GM23338 (cell line): ENCODE measurements at regions not wholly inside any gene's neighbourhood (a gene's known extent, or its start where the extent isn't known, plus 50 kb on each side); places are given as distances from the start of the nearest gene placed in this dataset.

Experiments
- ATAC-seq: fragments of 200-7000 bp; cut with Tn5 transposase; 3 replicates; pipeline ENCODE4 v1.9.1; 2020
- DNase-seq: peaks from one replicate; pipeline ENCODE4 v3.0.0-alpha.2; 2015; ENCODE audit warnings: low spot score
- H2AFZ ChIP-seq: fragments of 200-600 bp; sonication (generic); 2 replicates; pipeline ENCODE4 v1.8.0; 2016; ENCODE audit warnings: antibody characterized with exemption, mild to moderate bottlenecking, moderate library complexity
- H3F3A ChIP-seq: fragments of 200-600 bp; sonication (generic); replicated peaks from 2 replicates; pipeline ENCODE4 v1.8.0; 2017; ENCODE audit warnings: antibody characterized with exemption, mixed run types, low read depth
- H3K27ac ChIP-seq: fragments of 200-600 bp; sonication (generic); 2 replicates; pipeline ENCODE4 v1.6.1; 2016; ENCODE audit warnings: low read depth
- H3K27me3 ChIP-seq: fragments of 200-600 bp; sonication (generic); 2 replicates; pipeline ENCODE4 v1.8.0; 2016; ENCODE audit warnings: mild to moderate bottlenecking, mixed run types, moderate library complexity; ENCODE audit not compliant: insufficient read depth
- H3K36me3 ChIP-seq: fragments of 200-600 bp; sonication (generic); 2 replicates; pipeline ENCODE4 v1.8.0; 2016; ENCODE audit warnings: mild to moderate bottlenecking; ENCODE audit not compliant: insufficient read depth
- H3K4me1 ChIP-seq: fragments of 200-600 bp; sonication (generic); 2 replicates; pipeline ENCODE4 v1.8.0; 2016; ENCODE audit warnings: mild to moderate bottlenecking, moderate library complexity; ENCODE audit not compliant: insufficient read depth
- H3K4me2 ChIP-seq: fragments of 200-600 bp; sonication (generic); 2 replicates; pipeline ENCODE4 v1.7.1; 2017; ENCODE audit warnings: mixed run types
- H3K4me3 ChIP-seq: fragments of 200-600 bp; sonication (generic); 2 replicates; pipeline ENCODE4 v1.6.1; 2016; ENCODE audit warnings: mixed run types
- H3K79me2 ChIP-seq: fragments of 200-600 bp; sonication (generic); replicated peaks from 2 replicates; pipeline ENCODE4 v1.8.0; 2017; ENCODE audit warnings: mild to moderate bottlenecking; ENCODE audit not compliant: insufficient read depth
- H3K9me2 ChIP-seq: fragments of 200-600 bp; sonication (generic); 2 replicates; pipeline ENCODE4 v1.8.0; 2017; ENCODE audit not compliant: insufficient read depth
- H4K20me1 ChIP-seq: fragments of 200-600 bp; sonication (generic); replicated peaks from 2 replicates; pipeline ENCODE4 v1.8.0; 2017; ENCODE audit warnings: mild to moderate bottlenecking; ENCODE audit not compliant: insufficient read depth
- H3K27ac Mint-ChIP-seq: 2 replicates; pipeline ENCODE4 v1.8.0; 2020; ENCODE audit warnings: inconsistent platforms, mild to moderate bottlenecking, moderate library complexity, mixed read lengths
- H3K27me3 Mint-ChIP-seq: 3 replicates; pipeline ENCODE4 v1.8.0; 2022; ENCODE audit warnings: low read depth, mild to moderate bottlenecking, moderate library complexity, mixed read lengths, inconsistent platforms; ENCODE audit not compliant: insufficient read depth, poor library complexity
- H3K36me3 Mint-ChIP-seq: 3 replicates; pipeline ENCODE4 v1.8.0; 2021; ENCODE audit warnings: low read depth, mild to moderate bottlenecking, inconsistent platforms, moderate library complexity, mixed read lengths
- H3K4me1 Mint-ChIP-seq: 3 replicates; pipeline ENCODE4 v1.8.0; 2020; ENCODE audit warnings: mild to moderate bottlenecking, inconsistent platforms, mixed read lengths
- H3K4me3 Mint-ChIP-seq: 3 replicates; pipeline ENCODE4 v1.8.0; 2021; ENCODE audit warnings: moderate library complexity, mild to moderate bottlenecking, inconsistent platforms, mixed read lengths
- H3K9me3 Mint-ChIP-seq: 3 replicates; pipeline ENCODE4 v1.8.0; 2020; ENCODE audit warnings: moderate library complexity, mild to moderate bottlenecking, inconsistent platforms, mixed read lengths
- ETS1 ChIP-seq: IDR thresholded peaks from 2 replicates; pipeline ENCODE4 v1.6.1; 2016; ENCODE audit warnings: antibody characterized with exemption
- EZH2phosphoT487 ChIP-seq: fragments of 200-600 bp; sonication (generic); IDR thresholded peaks from one replicate; pipeline ENCODE4 v1.8.1; 2018; ENCODE audit warnings: antibody characterized with exemption; ENCODE audit not compliant: unreplicated experiment
- JUNB ChIP-seq: IDR thresholded peaks from one replicate; pipeline ENCODE4 v1.6.1; 2016; ENCODE audit warnings: antibody characterized with exemption; ENCODE audit not compliant: unreplicated experiment
- STAT1 ChIP-seq: IDR thresholded peaks from one replicate; pipeline ENCODE4 v1.6.1; 2016; ENCODE audit warnings: antibody characterized with exemption; ENCODE audit not compliant: unreplicated experiment
- ZNF331 ChIP-seq: fragments of 250-450 bp; sonication (Bioruptor Pico); IDR thresholded peaks from 2 replicates; pipeline ENCODE4 v1.5.0; 2020; ENCODE audit warnings: low read depth, mild to moderate bottlenecking, moderate library complexity
- ZNF462 ChIP-seq: fragments of 250-450 bp; sonication (Bioruptor Pico); IDR thresholded peaks from 2 replicates; pipeline ENCODE4 v1.5.0; 2020; ENCODE audit warnings: mild to moderate bottlenecking, moderate library complexity
- TF ChIP-seq, protein P1 (sequence below), 2 experiments: fragments of 200-600 bp in 1 of 2; sonication (generic) in 1 of 2; conservative IDR thresholded peaks; 2 replicates each; pipeline versions ENCODE4 v1.5.1 to v1.6.1; 2016 to 2017; ENCODE audit warnings: antibody characterized with exemption in 2 of 2, low read depth in 2 of 2, mild to moderate bottlenecking in 2 of 2, moderate library complexity in 1 of 2

- Histone ChIP-seq H3K36me3 (no peaks in the 10 kb centered on the region), H3K79me2 (no peaks in the 10 kb centered on the region), H3F3A (no peaks in the 10 kb centered on the region), H3K4me1 (no peaks in the 10 kb centered on the region), H3K4me2 (no peak overlapping the region), H3K9me2 (no peaks in the 10 kb centered on the region; the same call in 1 of the 2 replicates), H2AFZ (0 out of 2 replicates have a peak overlapping the region, but pooled peaks have one; percentile 45), H4K20me1 (no peaks in the 10 kb centered on the region), H3K27me3 (no peaks in the 10 kb centered on the region), H3K4me3 (no peak overlapping the region), H3K27ac (no peak overlapping the region)
- TF ChIP-seq EZH2phosphoT487 (no peak), ZNF462 (CRISPR knock-in tag) (no peak), ETS1 (no peak), ZNF331 (CRISPR knock-in tag) (no peak), STAT1 (no peak), JUNB (no peak)
- TF ChIP-seq, protein P1, sequence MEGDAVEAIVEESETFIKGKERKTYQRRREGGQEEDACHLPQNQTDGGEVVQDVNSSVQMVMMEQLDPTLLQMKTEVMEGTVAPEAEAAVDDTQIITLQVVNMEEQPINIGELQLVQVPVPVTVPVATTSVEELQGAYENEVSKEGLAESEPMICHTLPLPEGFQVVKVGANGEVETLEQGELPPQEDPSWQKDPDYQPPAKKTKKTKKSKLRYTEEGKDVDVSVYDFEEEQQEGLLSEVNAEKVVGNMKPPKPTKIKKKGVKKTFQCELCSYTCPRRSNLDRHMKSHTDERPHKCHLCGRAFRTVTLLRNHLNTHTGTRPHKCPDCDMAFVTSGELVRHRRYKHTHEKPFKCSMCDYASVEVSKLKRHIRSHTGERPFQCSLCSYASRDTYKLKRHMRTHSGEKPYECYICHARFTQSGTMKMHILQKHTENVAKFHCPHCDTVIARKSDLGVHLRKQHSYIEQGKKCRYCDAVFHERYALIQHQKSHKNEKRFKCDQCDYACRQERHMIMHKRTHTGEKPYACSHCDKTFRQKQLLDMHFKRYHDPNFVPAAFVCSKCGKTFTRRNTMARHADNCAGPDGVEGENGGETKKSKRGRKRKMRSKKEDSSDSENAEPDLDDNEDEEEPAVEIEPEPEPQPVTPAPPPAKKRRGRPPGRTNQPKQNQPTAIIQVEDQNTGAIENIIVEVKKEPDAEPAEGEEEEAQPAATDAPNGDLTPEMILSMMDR (conservative IDR thresholded peaks at IDR 0.05; ENCODE audit: low read depth in 2 of 2) = no peak
- ATAC-seq (no peak), DNase-seq (no peak)
- H3K27ac Mint-ChIP-seq = no peak overlapping the region
- no peak overlapping the region for H3K4me3 Mint-ChIP-seq
- no peaks in the 10 kb centered on the region for H3K36me3 Mint-ChIP-seq
- no peaks in the 10 kb centered on the region for H3K27me3 Mint-ChIP-seq
- peaks cover 5% of the 10 kb centered on the region; the same call in 2 of the 3 replicates for H3K9me3 Mint-ChIP-seq
- no peaks in the 10 kb centered on the region for H3K4me1 Mint-ChIP-seq
Observed at GRCh38 chr4:66275411-66276038, 605.2 kb upstream of the EPHA5 start.
